Mesenchymal stem cell (in vitro differentiated cells and primary cell): ENCODE measurements at regions not wholly inside any gene's neighbourhood (a gene's known extent, or its start where the extent isn't known, plus 50 kb on each side); places are given as distances from the start of the nearest gene placed in this dataset.

Experiments
- DNase-seq: peaks from one replicate; pipeline ENCODE4 v3.0.0-alpha.2; 2013
- H2AFZ ChIP-seq: one replicate; pipeline ENCODE4 v1.6.1; 2013; ENCODE audit warnings: low read depth, mild to moderate bottlenecking, control low read depth, inconsistent platforms, low read length, moderate library complexity
- H2AK5ac ChIP-seq: 2 replicates; pipeline ENCODE4 v1.6.1; 2013; ENCODE audit warnings: low read length, moderate library complexity, mild to moderate bottlenecking, inconsistent platforms; ENCODE audit not compliant: severe bottlenecking
- H2BK120ac ChIP-seq: one replicate; pipeline ENCODE4 v1.6.1; 2013; ENCODE audit warnings: low read depth, mild to moderate bottlenecking, inconsistent platforms, low read length, moderate library complexity
- H2BK12ac ChIP-seq, 2 experiments: one replicate each; pipeline ENCODE4 v1.6.1; 2013; ENCODE audit warnings: inconsistent platforms in 2 of 2, low read length in 2 of 2, mild to moderate bottlenecking in 2 of 2, moderate library complexity in 2 of 2, control low read depth in 1 of 2
- H2BK15ac ChIP-seq: one replicate; pipeline ENCODE4 v1.6.1; 2013; ENCODE audit warnings: mild to moderate bottlenecking, low read depth, inconsistent platforms; ENCODE audit not compliant: poor library complexity, severe bottlenecking
- H2BK5ac ChIP-seq: 2 replicates; pipeline ENCODE4 v1.6.1; 2013; ENCODE audit warnings: low read depth, mild to moderate bottlenecking, low read length, control low read depth, inconsistent platforms; ENCODE audit not compliant: poor library complexity, severe bottlenecking
- H3K14ac ChIP-seq, 2 experiments: one replicate each; pipeline ENCODE4 v1.6.1; 2013; ENCODE audit warnings: inconsistent platforms in 2 of 2, low read length in 2 of 2, control low read depth in 1 of 2, mild to moderate bottlenecking in 1 of 2, moderate library complexity in 1 of 2
- H3K18ac ChIP-seq, 2 experiments: one replicate each; pipeline ENCODE4 v1.6.1; 2013; ENCODE audit warnings: inconsistent platforms in 2 of 2, low read length in 2 of 2, control low read depth in 1 of 2, low read depth in 1 of 2, mild to moderate bottlenecking in 1 of 2
- H3K23ac ChIP-seq, 2 experiments: one replicate each; pipeline ENCODE4 v1.6.1; 2013; ENCODE audit warnings: inconsistent platforms in 2 of 2, low read length in 2 of 2, mild to moderate bottlenecking in 2 of 2, moderate library complexity in 2 of 2, control low read depth in 1 of 2
- H3K27ac ChIP-seq: 2 replicates; pipeline ENCODE4 v1.5.1; 2013; ENCODE audit warnings: mild to moderate bottlenecking, moderate library complexity, low read length, control low read depth, inconsistent platforms; ENCODE audit not compliant: poor library complexity, severe bottlenecking
- H3K27me3 ChIP-seq, 2 experiments: 2 replicates each; pipeline versions ENCODE4 v1.6.1 to v1.7.0; 2013; ENCODE audit warnings: low read length in 2 of 2, mild to moderate bottlenecking in 2 of 2, moderate library complexity in 2 of 2, control low read depth in 1 of 2, inconsistent platforms in 1 of 2; ENCODE audit not compliant: control insufficient read depth in 1 of 2, insufficient read depth in 1 of 2
- H3K36me3 ChIP-seq, 2 experiments: 2 replicates each; pipeline versions ENCODE4 v1.6.1 to v1.7.0; 2013; ENCODE audit warnings: low read length in 2 of 2, control low read depth in 1 of 2, inconsistent platforms in 1 of 2, low read depth in 1 of 2, mild to moderate bottlenecking in 1 of 2; ENCODE audit not compliant: insufficient read depth in 2 of 2, control insufficient read depth in 1 of 2
- H3K4ac ChIP-seq, 2 experiments: one replicate each; pipeline ENCODE4 v1.6.1; 2013; ENCODE audit warnings: inconsistent platforms in 2 of 2, low read length in 2 of 2, mild to moderate bottlenecking in 2 of 2, moderate library complexity in 2 of 2, control low read depth in 1 of 2, low read depth in 1 of 2
- H3K4me1 ChIP-seq: 2 replicates; pipeline ENCODE4 v1.6.1; 2013; ENCODE audit warnings: low read depth, low read length, control low read depth; ENCODE audit not compliant: control insufficient read depth, insufficient read depth
- H3K4me2 ChIP-seq: 2 replicates; pipeline ENCODE4 v1.6.1; 2013; ENCODE audit warnings: low read length, mild to moderate bottlenecking, inconsistent platforms; ENCODE audit not compliant: poor library complexity, severe bottlenecking
- H3K4me3 ChIP-seq, 2 experiments: 2 replicates each; pipeline versions ENCODE4 v1.5.1 to v1.7.0; 2013; ENCODE audit warnings: low read length in 2 of 2, mild to moderate bottlenecking in 2 of 2, control low read depth in 1 of 2, low read depth in 1 of 2; ENCODE audit not compliant: insufficient read depth in 1 of 2
- H3K79me1 ChIP-seq: replicated peaks from 2 replicates; pipeline ENCODE4 v1.6.1; 2013; ENCODE audit warnings: mild to moderate bottlenecking, control low read depth, low read length, inconsistent platforms; ENCODE audit not compliant: poor library complexity, severe bottlenecking
- H3K9ac ChIP-seq: 2 replicates; pipeline ENCODE4 v1.7.0; 2013; ENCODE audit warnings: mild to moderate bottlenecking, low read length, moderate library complexity
- H3K9me3 ChIP-seq: 2 replicates; pipeline ENCODE4 v1.7.0; 2013; ENCODE audit warnings: mild to moderate bottlenecking, low read length; ENCODE audit not compliant: control insufficient read depth
- H4K8ac ChIP-seq: one replicate; pipeline ENCODE4 v1.6.1; 2013; ENCODE audit warnings: inconsistent platforms, mild to moderate bottlenecking, low read length, moderate library complexity
- H4K91ac ChIP-seq: one replicate; pipeline ENCODE4 v1.6.1; 2013; ENCODE audit warnings: mild to moderate bottlenecking, low read length, inconsistent platforms
- WGBS: methylation state at CpG from one replicate; pipeline ENCODE4 v1.1.7; 2013; ENCODE audit warnings: mixed read lengths; 5-methylcytosine and 5-hydroxymethylcytosine counted together

DNA sequence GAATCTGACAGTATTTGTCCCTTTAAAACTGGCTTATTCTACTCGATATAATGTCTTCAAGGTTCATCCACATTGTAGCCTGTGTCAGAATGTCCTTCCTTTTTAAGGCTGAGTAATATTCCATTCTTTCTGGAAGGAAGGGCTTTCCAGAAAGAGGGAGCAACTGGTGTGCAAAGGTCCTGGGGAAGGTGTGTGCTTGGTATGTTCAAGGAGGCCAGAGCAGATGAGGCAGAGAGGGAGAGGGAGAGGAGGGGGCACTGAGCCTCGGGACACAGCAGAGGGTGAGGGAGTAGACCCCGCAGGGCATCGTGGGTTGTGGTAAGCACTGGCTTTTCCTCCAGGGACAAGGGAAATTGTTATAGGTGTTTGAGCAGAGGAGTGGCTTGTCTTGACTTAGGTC, 90.9 kb upstream of the NCOR2 start:
- H3K27ac ChIP-seq = no peak overlapping the region
- peaks cover 32% of the 10 kb centered on the region for H3K4me1 ChIP-seq
- peak overlapping the region; percentile 15 for H4K91ac ChIP-seq
- H3K4ac ChIP-seq = no peak overlapping the region
- no peaks in the 10 kb centered on the region for H3K36me3 ChIP-seq
- H3K27me3 ChIP-seq = no peaks in the 10 kb centered on the region
- no peak overlapping the region for H2BK120ac ChIP-seq
- H2AK5ac ChIP-seq = peak overlapping the region; percentile 0
- peak overlapping the region in 1 of 2 experiments; percentile 2 for H2BK12ac ChIP-seq
- no peak overlapping the region for H2AFZ ChIP-seq
- no peak overlapping the region for H2BK15ac ChIP-seq
- H4K8ac ChIP-seq = no peak overlapping the region
- no peak overlapping the region for H3K9ac ChIP-seq
- H3K14ac ChIP-seq = no peak overlapping the region
- no peak for DNase-seq
- H2BK5ac ChIP-seq = no peak overlapping the region
- no peaks in the 10 kb centered on the region for H3K79me1 ChIP-seq
- no peaks in the 10 kb centered on the region for H3K9me3 ChIP-seq
- 92% methylated on average over 4 of the region's 4 CpGs for WGBS
- no peak overlapping the region for H3K23ac ChIP-seq
- no peak overlapping the region for H3K4me2 ChIP-seq
- H3K4me3 ChIP-seq = no peak overlapping the region
- H3K18ac ChIP-seq = no peak overlapping the region

DNA sequence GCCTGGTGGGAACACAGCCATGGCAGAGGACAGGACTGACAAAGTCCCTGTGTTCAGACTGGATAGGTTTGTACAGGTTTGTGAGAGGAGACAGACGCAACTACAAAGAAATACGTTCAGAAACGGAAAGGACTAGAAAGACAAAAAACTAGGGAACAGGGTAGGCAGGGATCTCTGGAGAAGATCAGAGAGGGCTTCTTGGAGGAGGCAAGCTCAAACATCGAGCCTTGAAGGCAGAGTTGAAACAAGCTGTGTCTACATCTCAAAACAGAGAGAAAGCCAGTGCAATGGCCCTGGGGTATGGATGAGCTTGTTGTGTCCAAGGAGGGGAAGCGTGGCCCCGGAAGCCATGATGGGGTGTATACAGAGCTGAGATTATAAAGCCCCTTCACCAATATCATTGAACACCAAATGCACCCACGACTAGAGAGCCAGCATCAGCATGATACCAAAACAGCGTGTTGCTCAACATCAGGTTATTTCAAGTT, 89.6 kb upstream of the NCOR2 start:
- H2AK5ac ChIP-seq = peak overlapping the region; percentile 28
- peak overlapping the region; percentile 56 for H2BK15ac ChIP-seq
- no peaks in the 10 kb centered on the region for H3K27me3 ChIP-seq
- H2AFZ ChIP-seq = no peak overlapping the region
- H2BK120ac ChIP-seq = peak overlapping the region; percentile 22
- H3K18ac ChIP-seq = peak overlapping the region; percentile 44 to 58
- peaks cover 45% of the 10 kb centered on the region for H3K4me1 ChIP-seq
- 65% methylated on average over 6 of the region's 8 CpGs for WGBS
- no peak overlapping the region for H3K9ac ChIP-seq
- H2BK5ac ChIP-seq = no peak overlapping the region
- no peaks in the 10 kb centered on the region for H3K9me3 ChIP-seq
- no peak overlapping the region for H3K23ac ChIP-seq
- H2BK12ac ChIP-seq = peak overlapping the region; percentile 55 to 67
- no peak overlapping the region for H3K4me3 ChIP-seq
- H3K79me1 ChIP-seq = no peaks in the 10 kb centered on the region
- H4K8ac ChIP-seq = no peak overlapping the region
- no peak for DNase-seq
- no peaks in the 10 kb centered on the region for H3K36me3 ChIP-seq
- H3K4me2 ChIP-seq = no peak overlapping the region
- peak overlapping the region; percentile 77 for H4K91ac ChIP-seq
- H3K27ac ChIP-seq = no peak overlapping the region
- peak overlapping the region; percentile 46 to 69 for H3K4ac ChIP-seq
- H3K14ac ChIP-seq = no peak overlapping the region

DNA sequence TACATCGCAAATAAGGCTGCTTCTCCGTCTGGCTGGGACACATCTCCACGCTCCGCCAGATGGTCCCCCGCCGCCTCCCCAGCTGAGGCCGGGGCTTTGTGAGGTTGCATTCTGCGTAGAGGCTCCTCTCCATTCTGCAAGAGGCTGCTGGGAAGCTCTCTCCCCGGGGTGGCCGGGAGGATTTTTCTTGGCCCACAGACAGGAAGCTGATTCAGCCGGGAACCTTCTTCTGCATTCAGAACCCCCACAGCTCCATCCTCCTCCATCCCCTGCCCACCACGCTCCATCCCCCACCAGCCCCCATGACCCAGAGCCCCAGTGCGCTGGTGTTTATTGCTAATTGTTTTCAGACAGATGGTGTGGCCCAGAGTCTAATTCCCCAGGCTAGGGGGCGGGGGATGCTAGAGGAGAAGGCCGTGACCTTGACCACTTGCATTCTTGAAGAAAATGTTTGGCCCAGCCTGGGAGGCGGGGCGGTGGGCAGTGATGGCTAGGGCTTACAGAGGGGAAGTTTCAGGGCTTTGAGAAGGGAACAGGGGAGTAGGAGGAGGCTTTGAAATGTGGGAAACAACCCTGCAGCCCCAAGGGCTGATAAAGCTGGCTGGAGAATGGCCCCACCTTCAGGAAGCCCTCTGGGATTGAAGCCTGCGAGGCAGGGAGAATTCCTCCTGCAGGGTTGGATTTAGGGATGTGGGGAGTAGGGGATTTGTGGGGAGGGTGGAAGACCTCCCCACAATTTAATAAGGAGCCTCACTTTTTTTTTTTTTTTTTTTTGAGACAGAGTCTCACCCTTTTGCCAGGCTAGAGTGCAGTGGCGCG, 88.5 kb upstream of the NCOR2 start:
- Histone ChIP-seq H3K9ac (peak overlapping the region; percentile 66), H2BK15ac (peak overlapping the region; percentile 54), H3K9me3 (no peaks in the 10 kb centered on the region), H2AK5ac (peak overlapping the region; percentile 63), H3K27me3 (no peaks in the 10 kb centered on the region), H4K91ac (peak overlapping the region; percentile 87), H3K4me3 (peak overlapping the region in 1 of 2 experiments; percentile 52), H3K79me1 (no peaks in the 10 kb centered on the region), H3K27ac (peak overlapping the region; percentile 94), H3K23ac (peak overlapping the region in 1 of 2 experiments; percentile 16), H2BK120ac (peak overlapping the region; percentile 59), H2BK12ac (peak overlapping the region; percentile 51 to 98), H2BK5ac (peak overlapping the region; percentile 71), H3K4ac (peak overlapping the region; percentile 88 to 93), H3K18ac (peak overlapping the region; percentile 78 to 83), H3K36me3 (no peaks in the 10 kb centered on the region), H3K4me2 (peak overlapping the region; percentile 4), H2AFZ (peak overlapping the region; percentile 64), H3K4me1 (peaks cover 46% of the 10 kb centered on the region), H4K8ac (peak overlapping the region; percentile 81), H3K14ac (peak overlapping the region in 1 of 2 experiments; percentile 97)
- DNase-seq = peak; percentile 98
- WGBS = 11% methylated on average over 20 of the region's 20 CpGs

DNA sequence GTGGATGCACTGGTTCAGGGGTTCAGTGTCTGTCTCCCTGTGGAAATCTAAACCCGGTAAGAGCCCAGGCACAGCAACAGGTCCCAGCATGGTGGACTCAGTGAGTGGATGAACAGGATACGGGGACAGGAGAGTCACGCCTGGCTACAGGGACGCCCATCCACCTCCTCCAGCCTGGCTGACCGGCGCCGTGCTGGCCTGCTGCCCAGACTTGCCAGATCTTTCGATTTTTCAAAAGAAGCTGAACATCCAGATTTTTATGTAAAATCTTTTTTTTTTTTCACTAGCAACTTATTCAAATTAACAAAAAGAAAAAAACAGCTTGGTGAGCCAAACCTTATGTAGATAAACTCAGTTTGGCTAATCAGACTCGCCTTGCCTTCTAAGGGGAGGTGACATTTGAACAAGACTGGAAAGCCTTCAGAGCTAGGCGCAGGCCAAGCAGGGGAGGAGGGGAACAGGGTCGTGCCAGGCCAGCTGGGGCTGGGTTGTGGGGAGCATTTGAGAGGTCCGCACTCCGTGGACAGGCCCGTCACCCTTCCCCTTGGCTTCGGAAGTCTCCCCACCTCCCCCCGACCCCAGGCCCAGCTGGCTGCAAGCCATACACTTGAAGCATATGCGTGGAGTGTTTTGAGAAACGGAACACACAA, 87.8 kb upstream of the NCOR2 start:
- Histone ChIP-seq H3K18ac (peak overlapping the region; percentile 78 to 93), H2BK12ac (peak overlapping the region; percentile 90 to 98), H3K27ac (peak overlapping the region; percentile 94), H2BK5ac (peak overlapping the region; percentile 77), H2BK120ac (peak overlapping the region; percentile 65), H4K91ac (peak overlapping the region; percentile 87), H3K4me3 (peak overlapping the region in 1 of 2 experiments; percentile 52), H3K36me3 (no peaks in the 10 kb centered on the region), H3K4me2 (peak overlapping the region; percentile 4), H3K9ac (peak overlapping the region; percentile 66), H3K14ac (peak overlapping the region in 1 of 2 experiments; percentile 97), H2AFZ (peak overlapping the region; percentile 64), H3K4ac (peak overlapping the region; percentile 88 to 97), H3K23ac (peak overlapping the region in 1 of 2 experiments; percentile 29), H3K27me3 (no peaks in the 10 kb centered on the region), H2AK5ac (peak overlapping the region; percentile 55), H2BK15ac (peak overlapping the region; percentile 55), H3K9me3 (no peaks in the 10 kb centered on the region), H3K4me1 (peaks cover 42% of the 10 kb centered on the region), H3K79me1 (no peaks in the 10 kb centered on the region), H4K8ac (peak overlapping the region; percentile 49)
- 37% methylated on average over 17 of the region's 18 CpGs for WGBS
- DNase-seq = peak; percentile 77
